WERI-Rb-1 (cell line): ENCODE measurements at regions not wholly inside any gene's neighbourhood (a gene's known extent, or its start where the extent isn't known, plus 50 kb on each side); places are given as distances from the start of the nearest gene placed in this dataset.

ENCODE experiments used
- DNase-seq: peaks from one replicate; pipeline ENCODE4 v3.0.0-alpha.2; 2020
- H3K27ac ChIP-seq: fragments of 250-450 bp; sonication (Bioruptor Pico); 2 replicates; pipeline ENCODE4 v1.5.1; 2020; ENCODE audit warnings: mild to moderate bottlenecking, moderate library complexity
- H3K27me3 ChIP-seq: fragments of 250-450 bp; sonication (Bioruptor Pico); 2 replicates; pipeline ENCODE4 v1.5.1; 2021; ENCODE audit warnings: mild to moderate bottlenecking, low read depth, moderate library complexity; ENCODE audit not compliant: insufficient read depth, severe bottlenecking
- H3K36me3 ChIP-seq: fragments of 250-450 bp; sonication (Bioruptor Pico); 2 replicates; pipeline ENCODE4 v1.5.1; 2020; ENCODE audit warnings: mild to moderate bottlenecking, moderate library complexity
- H3K4me3 ChIP-seq: 2 replicates; pipeline ENCODE4 v1.5.1; 2011; ENCODE audit warnings: low read depth, mild to moderate bottlenecking, control low read depth, low read length
- H3K9me3 ChIP-seq: fragments of 250-450 bp; sonication (Bioruptor Pico); 2 replicates; pipeline ENCODE4 v1.5.1; 2021; ENCODE audit warnings: mild to moderate bottlenecking, moderate library complexity; ENCODE audit not compliant: severe bottlenecking
- CTCF ChIP-seq: IDR thresholded peaks from 2 replicates; pipeline ENCODE4 v1.5.1; 2011; ENCODE audit warnings: low read depth, mild to moderate bottlenecking, control low read depth, inconsistent platforms, low read length

DNA sequence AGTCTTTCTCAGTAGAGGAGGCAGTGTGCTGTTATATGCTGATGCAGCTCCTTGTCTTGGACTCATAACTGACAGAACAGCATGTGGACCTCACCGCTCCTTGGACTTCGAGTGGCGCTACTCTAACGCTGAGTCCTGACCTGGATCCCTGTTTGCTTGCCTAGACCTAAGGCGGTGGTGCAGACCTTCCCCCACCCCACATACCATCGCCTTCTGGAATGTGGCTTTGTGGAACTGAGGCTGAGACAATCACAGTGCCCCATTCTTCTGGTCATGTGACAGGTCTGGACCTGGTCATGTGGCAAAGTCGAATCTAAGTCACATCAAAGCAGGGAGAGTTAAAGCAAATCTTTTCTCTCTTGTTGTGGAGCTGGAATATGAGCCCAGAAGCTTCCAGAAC lies 190.7 kb upstream of the MKI67 start:
- no peak for TF ChIP-seq CTCF
- Histone ChIP-seq H3K9me3 (no peaks in the 10 kb centered on the region), H3K4me3 (no peak overlapping the region), H3K36me3 (no peaks in the 10 kb centered on the region), H3K27ac (no peak overlapping the region), H3K27me3 (peaks cover 6% of the 10 kb centered on the region)
- DNase-seq: no peak

DNA sequence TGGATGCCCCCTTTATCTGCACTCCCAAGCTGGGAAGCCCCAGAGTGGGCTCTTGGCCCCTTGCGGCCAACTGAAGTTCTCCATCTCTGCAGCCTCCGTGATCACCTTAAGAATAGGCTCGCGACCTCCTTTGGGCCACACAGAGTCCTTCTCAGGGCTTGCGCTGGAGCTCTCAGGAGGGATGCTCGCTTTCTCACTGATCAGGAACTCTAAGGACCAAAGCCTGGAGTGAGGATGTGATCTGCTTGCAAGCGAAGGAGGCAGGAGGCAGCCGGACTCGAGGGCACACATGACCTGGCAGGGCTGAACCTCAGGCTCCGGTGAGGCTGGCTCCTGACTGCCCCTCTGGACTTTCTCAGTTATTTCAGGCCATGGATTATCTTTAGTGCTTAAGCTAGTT lies 192.1 kb upstream of the MKI67 start:
- no peak overlapping the region for H3K27ac ChIP-seq
- peak; percentile 25 for DNase-seq
- peaks cover 6% of the 10 kb centered on the region for H3K27me3 ChIP-seq
- H3K4me3 ChIP-seq: no peak overlapping the region
- H3K36me3 ChIP-seq: no peaks in the 10 kb centered on the region
- 0 out of 2 replicates have a peak, but pooled peaks have one; percentile 22 for TF ChIP-seq CTCF
- no peaks in the 10 kb centered on the region for H3K9me3 ChIP-seq

- TF ChIP-seq CTCF: no peak
- H3K27me3 ChIP-seq: peaks cover 8% of the 10 kb centered on the region
- no peaks in the 10 kb centered on the region for H3K36me3 ChIP-seq
- no peak overlapping the region for H3K27ac ChIP-seq
- DNase-seq: no peak
- no peak overlapping the region for H3K4me3 ChIP-seq
- H3K9me3 ChIP-seq: no peaks in the 10 kb centered on the region
Observed at GRCh38 chr10:128318913-128319312, 192.7 kb upstream of the MKI67 start.

GRCh38 chr10:128322106-128322505 lies 195.9 kb upstream of the MKI67 start:
- Histone ChIP-seq H3K27ac (no peak overlapping the region), H3K36me3 (no peaks in the 10 kb centered on the region), H3K9me3 (no peaks in the 10 kb centered on the region), H3K4me3 (no peak overlapping the region), H3K27me3 (peaks cover 4% of the 10 kb centered on the region)
- no peak for TF ChIP-seq CTCF
- no peak for DNase-seq

DNA sequence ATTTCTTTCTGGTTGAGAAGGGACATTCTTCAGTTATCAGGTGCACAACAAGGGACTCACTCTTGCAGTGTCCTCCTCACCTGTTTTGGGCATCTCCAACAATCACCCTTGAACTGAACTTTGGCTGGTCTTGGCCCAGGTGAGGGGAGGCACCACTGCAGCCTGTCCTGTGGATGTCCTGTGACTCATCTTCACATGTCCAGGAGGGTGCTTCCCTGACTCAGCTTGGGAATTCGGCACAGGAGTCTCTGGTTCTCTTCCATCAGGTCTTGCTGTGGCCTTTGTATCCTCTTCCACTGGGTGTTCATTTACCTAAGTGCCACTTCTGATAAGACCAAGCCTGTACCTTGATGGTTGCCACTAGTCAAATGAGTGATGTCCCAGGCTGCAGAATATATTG lies 196.7 kb upstream of the MKI67 start:
- no peak for DNase-seq
- Histone ChIP-seq H3K27me3 (peaks cover 5% of the 10 kb centered on the region), H3K4me3 (no peak overlapping the region), H3K9me3 (no peaks in the 10 kb centered on the region), H3K36me3 (no peaks in the 10 kb centered on the region), H3K27ac (no peak overlapping the region)
- TF ChIP-seq CTCF: no peak

DNA sequence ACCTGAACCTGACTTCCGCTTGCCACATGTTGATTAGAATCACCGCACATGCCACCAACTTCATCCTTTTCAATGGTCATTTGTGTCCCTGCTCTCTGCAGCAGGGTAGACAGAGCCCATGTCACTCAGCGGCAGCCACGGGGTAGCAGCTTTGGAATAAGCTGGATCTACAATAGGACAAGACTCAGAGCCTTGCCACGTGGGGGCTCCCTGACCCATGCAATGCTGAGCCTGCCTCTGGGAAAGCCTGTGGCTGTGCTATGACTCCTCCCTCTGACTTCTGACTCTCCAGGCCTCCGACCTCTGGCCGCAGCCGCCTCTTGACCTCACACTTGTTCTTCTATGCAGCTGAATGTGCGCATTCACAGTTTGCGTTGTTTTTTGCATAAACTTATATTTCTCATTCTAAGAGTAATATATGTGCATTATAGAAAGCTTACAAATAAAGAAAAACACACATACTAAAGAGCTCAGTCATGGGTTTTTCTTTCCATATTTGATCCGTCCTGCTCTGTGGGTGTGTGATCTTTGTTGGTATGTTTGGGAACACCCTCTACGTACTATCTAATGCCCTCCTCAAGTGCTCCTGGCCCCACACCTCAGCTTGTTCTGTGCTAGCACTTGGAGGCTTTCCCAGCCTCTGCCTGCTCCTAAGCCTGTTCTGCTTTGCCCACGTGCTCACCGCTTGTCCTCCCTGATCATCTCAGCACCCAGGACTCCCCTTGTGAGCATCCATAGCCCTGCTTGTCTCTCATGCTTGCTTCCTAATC lies 198.0 kb upstream of the MKI67 start:
- DNase-seq: peak; percentile 82
- peak; percentile 84 for TF ChIP-seq CTCF
- no peaks in the 10 kb centered on the region for H3K9me3 ChIP-seq
- no peaks in the 10 kb centered on the region for H3K36me3 ChIP-seq
- H3K27ac ChIP-seq: no peak overlapping the region
- H3K4me3 ChIP-seq: no peak overlapping the region
- peaks cover 5% of the 10 kb centered on the region for H3K27me3 ChIP-seq
